HG03460 (cell line): ENCODE measurements at regions not wholly inside any gene's neighbourhood (a gene's known extent, or its start where the extent isn't known, plus 50 kb on each side); places are given as distances from the start of the nearest gene placed in this dataset.
"Not testable (repeated sequence)": the region's sequence is repeated elsewhere in the genome, so short reads cannot be mapped to it uniquely, and the experiment has no call there.

ENCODE experiments used
- ATAC-seq: cut with Tn5 transposase; IDR thresholded peaks from one replicate; pipeline ENCODE4 v1.9.1; 2021; ENCODE audit not compliant: unreplicated experiment

DNA sequence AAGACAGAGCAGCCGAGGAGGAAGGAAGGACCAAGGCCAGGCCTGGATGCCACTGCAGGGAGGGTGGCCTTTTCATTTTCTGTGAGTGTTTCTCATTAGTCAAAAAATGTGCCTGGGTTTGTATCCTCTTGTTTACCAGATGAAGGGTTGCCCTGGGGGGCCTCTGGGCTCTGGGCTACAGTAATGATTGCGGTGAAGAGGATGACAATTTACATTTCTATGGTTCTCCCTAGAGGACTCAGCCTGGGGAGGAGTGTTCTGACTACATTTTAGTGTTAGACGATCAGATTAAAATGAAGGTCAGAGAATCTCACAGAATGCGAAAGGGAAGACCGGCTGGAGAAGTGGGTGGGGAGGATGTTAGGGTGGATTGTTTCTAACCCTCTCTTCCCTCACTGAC lies 108.0 kb upstream of the KMT2C start:
- ATAC-seq = no peak

DNA sequence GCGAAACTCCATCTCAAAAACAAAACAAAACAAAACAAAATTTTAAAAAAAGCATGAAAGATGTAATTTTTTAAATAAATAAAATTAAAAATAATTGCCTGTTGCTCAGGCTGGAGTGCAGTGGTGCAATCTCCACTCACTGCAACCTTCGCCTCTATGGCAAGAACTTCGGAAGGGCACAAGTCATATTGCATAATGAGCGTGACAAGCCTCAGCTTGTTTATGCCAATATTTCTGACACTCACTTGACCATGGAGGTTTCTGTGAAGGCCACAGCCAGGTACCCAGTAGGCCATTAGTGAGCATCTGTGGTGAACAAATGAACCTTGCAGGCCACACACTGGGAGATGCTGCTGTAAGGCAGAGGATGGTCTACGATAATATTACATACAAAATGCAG lies 106.1 kb upstream of the KMT2C start:
- ATAC-seq = no peak

DNA sequence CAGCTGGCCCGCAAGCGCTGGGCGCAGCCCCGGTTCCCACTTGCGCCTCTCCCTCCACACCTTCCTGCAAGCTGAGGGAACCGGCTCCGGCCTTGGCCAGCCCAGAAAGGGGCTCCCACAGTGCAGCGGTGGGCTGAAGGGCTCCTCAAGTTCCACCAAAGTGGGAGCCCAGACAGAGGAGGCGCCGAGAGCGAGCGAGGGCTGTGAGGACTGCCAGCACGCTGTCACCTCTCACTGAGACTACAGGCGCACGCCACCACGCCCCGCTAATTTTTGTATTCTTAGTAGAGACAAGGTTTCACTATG lies 103.3 kb upstream of the KMT2C start:
- not testable (repeated sequence) for ATAC-seq

DNA sequence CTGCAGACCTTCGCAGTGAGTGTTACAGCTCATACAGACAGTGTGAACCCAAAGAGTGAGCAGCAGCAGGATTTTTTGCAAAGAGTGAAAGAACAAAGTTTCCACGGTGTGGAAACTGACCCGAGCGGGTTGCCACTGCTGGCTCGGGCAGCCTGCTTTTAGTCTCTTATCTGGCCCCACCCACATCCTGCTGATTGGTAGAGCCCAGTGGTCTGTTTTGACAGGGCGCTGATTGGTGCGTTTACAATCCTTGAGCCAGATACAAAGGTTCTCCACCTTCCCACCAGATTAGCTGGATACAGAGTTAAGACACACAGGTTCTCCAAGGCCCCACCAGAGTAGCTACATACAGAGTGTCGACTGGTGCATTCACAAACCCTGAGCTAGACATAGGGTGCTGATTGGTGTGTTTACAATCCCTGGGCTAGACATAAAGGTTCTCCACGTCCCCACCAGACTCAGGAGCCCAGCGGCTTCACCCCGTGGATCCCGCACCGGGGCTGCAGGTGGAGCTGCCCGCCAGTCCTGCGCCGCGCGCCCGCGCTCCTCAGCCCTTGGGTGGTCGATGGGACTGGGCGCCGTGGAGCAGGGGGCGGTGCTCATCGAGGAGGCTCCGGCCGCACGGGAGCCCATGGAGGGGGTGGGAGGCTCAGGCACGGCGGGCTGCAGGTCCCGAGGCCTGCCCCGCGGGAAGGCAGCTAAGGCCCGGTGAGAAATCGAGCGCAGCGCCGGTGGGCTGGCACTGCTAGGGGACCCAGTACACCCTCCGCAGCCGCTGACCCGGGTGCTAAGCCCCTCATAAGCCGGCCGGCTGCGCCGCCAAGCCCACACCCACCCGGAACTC lies 102.8 kb upstream of the KMT2C start:
- not testable (repeated sequence) for ATAC-seq

DNA sequence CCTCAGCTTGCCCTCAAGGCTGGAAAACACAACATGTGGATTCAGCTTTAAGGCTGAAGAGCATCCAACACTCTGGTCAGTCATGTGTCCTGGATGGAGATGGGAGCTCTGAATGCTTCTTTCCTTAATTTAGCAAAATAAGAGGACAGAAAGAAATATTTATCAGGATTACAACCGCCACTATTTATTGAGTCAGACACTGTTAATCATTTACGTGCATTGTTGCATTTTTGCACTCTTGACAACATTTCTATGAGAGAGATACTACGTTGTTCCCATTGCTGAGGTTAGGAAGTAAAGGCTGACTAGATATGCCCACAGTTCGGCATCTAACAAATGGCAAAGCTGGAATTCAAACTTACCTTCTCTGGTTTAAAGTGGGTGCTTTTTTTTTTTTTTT lies 101.8 kb upstream of the KMT2C start:
- no peak for ATAC-seq

DNA sequence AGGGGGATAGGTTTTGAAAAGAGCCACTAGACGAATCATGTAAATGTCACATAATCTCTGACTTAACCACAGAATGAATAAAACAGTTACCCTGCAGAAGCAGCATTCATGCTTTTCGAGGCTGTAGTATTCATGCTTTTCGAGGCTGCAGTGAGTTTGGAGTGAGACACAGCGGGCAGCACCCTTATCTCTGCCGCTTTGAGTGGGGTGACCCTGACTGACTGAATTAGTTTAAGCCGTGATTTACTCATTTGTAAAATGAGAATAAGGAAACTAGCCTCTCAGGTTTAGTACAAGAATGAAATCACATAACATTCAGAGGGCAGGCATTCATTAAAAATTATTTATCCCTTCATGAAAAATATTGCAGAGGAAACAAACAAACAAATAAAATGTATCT lies 92.8 kb upstream of the KMT2C start:
- ATAC-seq = no peak

DNA sequence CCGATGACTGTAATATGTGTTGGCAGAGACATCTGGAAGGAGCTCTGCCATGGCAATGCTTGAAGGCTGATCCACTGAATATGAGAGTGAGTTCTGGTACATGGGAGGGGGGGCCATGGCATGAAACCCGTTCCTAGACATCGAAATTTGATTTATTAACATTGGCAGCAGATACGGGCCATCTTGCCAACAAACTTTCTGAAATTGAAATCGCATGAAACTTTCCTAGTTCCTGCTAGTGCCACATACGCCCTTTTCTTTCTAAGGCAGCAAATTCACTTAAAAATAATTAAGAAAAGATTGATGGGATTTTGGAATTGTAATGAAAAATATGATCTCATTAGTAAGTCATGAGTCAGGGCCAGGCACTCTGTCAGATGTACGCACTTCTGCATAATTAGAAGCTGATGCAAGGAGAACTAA lies 91.8 kb upstream of the KMT2C start:
- ATAC-seq = no peak

DNA sequence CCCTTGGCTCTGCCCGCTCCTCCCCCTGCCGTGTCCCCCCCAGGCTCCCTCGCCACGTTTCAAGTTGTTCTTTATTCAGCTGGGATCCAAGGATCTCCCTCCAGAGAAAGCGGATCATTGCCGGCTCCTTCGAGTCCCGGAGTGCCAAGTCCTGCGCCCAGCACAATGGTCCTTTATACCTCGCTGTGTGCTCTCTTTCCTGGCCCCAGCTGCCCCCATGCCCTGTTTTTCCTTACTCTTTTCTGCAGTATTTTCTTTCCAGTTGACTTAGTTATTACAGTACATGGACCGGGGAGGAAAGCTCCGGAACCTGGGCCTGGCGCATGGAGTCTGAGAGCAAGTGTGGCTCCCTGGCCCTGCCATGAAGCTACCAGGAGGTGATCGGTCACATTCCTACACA lies 88.1 kb upstream of the KMT2C start:
- no peak for ATAC-seq

DNA sequence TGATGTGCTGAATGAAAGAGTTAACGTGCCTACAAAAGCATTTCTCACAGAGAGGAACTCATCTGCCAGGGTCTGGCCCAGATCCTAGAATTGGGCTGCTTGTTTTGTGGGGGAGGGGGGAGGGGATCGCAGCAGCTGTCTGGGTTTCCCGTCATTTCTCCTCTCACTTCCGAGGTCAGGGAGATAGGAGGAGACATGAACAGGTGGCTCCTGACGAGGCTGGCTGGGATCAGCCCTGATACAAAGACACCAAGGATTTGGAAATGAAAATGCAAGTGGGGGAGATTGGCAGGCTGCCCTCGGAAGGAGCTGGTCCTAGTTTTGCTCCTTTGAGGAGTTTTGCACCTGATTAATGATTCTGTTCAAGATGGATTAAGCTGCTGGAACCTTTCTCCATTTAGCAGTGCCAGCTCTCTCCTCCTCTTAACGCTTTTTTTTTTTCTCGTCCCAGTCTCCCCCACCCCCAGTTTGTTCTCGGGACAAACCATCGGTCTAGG lies 86.8 kb upstream of the KMT2C start:
- no peak for ATAC-seq

DNA sequence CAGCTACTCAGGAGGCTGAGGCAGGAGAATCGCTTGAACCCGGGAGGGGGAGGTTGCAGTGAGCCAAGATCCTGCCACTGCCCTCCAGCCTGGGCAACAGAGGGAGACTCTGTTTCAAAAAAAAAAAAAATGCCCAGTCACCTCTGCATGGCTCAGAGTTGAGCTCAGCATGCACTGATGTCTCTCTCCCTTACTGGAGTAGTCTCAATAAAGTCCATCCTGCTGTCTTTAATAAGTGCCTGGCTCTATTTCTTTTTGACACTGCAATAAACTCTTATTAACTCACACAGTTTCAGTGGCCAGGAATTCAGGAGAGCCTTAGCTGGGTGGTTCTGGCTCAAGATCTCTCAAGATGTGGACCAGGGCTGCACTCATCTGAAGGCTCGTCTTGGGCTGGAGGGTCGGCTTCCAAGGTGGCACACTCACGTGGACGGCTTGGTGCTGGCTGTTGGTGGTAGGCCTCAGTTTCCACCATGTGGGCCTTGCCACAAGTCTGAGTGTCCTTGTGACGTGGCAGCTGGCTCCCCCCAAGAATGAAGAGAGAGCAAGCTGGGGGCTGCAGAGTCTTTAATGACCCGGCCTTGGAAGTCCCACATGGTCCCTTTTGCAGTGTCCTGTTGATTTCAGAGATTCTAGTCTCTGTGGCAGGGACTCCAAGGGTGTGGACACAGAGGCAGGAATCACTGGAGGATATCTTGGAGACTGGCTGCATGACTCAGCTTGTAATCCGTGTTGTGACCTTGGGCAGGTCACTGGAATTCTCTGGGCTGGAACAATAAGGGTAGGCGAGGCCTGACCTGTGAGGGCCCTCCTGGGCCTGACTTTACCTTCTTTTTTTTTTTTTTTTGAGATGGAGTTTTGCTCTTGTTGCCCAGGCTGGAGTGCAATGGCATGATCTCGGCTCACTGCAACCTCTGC lies 85.9 kb upstream of the KMT2C start:
- no peak for ATAC-seq

DNA sequence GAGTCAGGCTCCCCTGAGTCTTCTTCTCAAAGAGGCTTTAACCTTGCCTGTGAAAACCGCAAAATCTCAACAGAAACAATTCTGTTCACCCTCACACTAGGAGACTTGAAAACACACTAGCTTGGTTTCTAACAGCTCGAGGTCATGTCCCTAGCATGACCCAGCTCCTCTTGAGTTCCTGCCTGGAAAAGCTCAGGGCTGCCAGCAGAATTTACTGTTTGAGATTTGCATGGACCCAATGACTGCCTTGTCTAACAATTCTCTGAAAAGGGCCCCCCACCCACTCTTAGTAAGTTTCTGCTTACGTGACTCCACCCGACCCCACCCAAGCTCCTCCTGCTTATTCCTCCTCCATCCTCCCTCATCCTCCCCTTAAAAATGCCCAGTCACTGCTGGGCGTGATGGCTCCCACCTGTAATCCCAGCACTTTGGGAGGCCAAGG lies 85.1 kb upstream of the KMT2C start:
- no peak for ATAC-seq

DNA sequence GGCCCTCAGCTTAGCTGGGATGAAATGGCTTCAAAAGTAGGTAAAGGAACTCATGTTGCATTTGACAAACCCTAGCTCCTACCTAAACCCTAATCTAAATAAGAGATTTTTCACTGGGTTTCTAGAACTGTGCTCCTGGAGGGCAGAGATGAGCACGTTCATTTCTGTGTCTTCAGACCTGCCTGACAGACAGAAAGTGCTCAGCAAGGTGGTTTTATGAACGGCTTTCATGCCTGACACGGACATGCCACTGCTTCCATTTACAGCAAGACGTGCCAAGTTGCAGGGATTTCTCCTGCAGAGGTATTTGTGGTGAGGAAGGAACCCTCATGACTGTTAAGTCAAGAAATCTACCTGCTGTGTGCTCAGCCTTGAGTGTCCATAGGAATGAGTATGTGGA lies 83.5 kb upstream of the KMT2C start:
- no peak for ATAC-seq

DNA sequence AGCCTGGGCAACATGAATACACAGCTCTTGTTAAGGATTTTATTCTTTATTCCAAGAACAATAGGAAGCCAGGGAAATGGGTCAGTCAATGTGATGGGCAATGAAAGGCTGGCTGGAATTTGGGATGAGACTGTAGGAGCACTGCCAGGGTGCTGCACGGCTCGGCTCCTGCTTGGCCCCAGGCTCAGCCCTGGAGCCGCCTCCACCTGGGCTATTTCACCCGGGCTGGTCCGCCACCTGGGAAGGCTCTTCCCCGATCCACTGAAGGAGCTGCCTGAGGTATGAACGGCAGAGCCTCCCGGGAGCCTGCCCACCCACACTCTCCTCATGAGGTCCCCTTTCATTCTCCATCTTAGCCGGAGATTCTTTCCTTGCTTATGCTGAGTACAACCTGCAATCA lies 80.4 kb upstream of the KMT2C start:
- no peak for ATAC-seq

DNA sequence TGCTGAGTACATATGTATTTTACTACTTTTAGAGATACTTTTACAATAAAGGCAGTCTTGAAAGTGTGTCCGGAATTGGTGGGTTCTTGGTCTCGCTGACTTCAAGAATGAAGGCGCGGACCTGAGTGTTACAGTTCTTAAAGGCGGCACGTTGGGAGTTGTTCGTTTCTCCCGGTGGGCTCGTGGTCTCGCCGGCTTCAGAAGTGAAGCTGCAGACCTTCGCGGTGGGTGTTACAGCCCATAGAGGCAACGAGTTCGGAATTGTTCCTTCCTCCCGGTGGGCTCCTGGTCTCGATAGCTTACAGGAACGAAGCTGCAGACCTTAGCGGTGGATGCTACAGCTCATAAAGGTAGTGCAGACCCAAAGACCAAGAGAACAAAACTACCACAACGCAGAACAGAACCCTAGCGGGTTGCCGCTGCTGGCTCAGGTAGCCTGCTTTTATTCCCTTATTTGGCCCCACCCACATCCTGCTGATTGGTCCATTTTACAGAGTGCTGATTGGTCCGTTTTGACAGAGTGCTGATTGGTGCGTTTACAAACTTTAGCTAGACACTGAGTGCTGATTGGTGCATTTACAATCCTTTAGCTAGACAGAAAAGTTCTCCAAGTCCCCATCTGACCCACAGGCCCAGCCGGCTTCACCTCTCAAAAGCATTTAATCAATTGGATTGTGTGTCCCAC lies 79.6 kb upstream of the KMT2C start:
- ATAC-seq = not testable (repeated sequence)

DNA sequence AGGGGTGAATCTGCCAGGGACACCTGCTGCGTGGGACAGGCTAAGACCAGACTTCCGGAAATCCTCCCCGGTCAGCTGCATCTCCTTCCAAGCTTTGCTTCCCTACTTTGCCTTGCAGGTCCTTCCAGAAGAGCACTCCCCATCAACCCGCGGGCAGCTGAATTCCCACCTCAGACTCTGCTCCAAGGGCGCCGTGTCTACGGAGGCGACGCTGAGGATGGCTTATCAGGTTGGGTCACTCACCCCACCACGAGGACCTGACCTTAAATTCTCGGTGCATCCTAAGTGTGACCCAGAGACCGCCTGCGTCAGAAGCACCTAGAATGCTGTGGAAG lies 78.9 kb upstream of the KMT2C start:
- no peak for ATAC-seq

DNA sequence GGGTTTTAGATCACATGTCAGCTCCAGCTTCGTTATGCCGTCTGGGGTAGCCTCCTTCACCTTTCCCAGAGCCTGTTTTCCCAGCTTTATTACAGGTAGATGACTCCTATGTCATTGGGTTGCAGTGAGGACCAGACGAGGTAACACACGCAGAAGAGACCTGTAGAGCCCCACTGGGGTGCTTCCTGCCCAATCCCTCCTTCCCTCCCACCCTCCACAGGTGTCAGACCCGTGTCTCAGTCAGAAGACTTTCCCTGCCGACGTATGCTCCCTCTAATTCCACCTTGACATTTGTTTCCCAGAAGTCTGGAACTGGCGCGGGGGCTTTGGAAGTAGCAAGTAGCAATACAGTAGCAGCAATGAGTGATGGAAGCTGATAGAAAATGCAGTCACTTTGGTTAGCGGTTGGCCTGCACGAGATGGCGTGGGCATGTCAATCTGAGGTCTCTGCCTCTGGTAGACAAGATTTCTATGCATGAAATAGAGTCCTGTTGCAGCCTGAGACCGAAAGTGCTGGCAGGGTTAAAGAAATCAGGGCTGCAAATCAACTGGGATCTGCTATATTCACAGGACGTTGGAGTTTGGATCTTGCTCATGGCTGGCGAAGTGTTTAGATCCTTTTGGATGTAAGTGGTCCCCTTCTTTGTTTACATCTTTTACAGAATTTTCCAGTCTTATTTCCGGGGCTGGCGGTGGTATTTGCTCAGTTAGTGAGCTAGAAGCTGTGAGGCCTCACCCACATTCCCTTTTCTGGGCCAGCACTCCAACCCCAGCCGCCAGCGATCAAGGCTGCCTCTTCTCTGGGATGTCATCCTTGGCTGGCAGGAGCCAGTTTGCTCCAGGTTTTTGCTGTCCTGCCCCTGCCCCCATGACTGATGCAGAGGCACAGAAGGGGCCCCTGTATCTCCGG lies 78.3 kb upstream of the KMT2C start:
- no peak for ATAC-seq

DNA sequence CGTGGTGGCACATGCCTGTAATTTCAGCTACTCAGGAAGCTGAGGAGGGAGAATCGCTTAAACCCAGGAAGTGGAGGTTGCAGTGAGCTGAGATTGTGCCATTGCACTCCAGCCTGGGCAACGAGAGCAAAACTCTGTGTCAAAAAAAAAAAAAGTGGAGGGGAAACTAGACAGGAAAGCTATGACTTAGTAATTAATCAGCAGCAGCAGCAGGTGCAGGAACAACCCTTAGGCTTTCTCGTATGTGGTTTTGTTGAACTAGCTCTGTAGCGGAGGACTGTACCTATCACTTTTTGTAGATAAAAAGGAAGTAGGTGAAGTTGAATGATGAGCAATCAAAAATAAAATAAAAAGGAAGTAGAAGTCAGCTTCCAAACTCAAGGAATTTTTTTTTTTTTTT lies 76.9 kb upstream of the KMT2C start:
- ATAC-seq = no peak

DNA sequence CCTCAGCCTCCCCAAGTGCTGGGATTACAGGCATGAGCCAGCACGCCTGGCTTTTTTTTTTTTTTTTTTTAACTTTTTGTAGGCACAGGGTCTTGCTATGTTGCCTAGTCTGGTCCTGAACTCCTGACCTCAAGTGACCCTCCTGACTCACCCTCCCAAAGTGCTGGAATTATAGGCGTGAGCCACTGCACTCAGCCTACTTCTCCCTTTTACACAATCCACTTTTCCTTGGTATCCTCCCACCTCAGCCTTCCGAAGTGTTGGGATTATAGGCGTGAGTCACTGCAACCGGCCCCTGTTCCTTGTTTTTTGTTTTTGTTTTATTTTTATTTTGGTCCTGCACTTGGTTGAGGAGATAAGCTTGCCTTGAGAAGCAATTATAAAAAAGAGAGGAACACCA lies 75.9 kb upstream of the KMT2C start:
- ATAC-seq = no peak

DNA sequence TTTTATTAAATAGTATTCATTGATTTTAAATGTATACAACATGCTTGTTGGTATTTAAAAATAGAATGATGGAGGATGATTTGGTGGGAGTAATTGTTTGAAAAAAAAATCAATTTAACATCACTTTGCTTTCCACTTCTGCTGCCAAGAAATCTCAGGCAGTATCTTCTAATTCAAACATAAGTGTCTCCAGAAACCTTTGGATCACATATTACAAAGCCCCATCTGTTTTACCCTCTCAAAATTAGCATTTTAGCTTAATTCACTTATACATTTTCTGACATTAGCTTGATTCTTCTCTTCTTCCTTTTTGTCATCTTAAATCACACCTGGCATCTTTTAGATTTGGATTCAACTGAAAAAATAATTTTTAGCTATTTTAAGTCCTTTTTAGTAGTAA lies 72.9 kb upstream of the KMT2C start:
- no peak for ATAC-seq

DNA sequence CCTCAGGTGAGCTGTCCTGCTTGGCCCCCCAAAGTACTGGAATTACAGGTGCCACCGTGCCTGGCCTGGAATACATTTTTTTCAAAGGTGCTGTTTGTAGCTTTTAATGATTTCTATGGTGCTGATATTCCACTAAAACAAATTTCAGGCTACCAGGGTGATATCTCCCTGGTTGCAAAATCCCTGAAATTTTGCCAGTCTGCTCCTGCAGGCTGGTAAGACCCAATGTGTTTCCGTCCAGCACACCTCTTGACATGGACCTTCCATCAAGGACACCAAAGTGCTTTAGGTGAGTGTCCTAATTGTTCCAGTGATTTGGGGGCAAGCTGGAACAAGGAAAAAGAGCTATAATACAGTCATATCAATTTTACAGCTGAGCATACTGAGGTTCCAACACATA lies 69.8 kb upstream of the KMT2C start:
- no peak for ATAC-seq

DNA sequence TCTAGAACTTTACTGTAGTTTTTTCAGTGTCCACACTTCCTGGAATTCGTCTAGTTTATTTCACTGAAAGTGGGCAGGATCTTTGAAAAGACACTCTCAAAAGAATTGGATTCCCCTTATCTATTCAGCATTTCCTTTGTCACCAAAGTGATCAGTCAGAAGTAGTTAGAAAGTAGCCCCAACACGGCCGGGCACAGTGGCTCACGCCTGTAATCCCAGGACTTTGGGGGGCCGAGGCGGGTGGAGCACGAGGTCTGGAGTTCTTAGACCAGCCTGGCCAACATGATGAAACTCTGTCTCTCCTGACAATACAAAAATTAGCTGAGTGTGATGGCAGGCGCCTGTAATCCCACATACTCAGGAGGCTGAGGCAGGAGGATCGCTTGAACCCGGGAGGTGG lies 69.0 kb upstream of the KMT2C start:
- ATAC-seq = no peak
